Neuronal stem cell (in vitro differentiated cells): ENCODE measurements at regions not wholly inside any gene's neighbourhood (a gene's known extent, or its start where the extent isn't known, plus 50 kb on each side); places are given as distances from the start of the nearest gene placed in this dataset.

Experiments used
- DNase-seq: peaks from one replicate; pipeline ENCODE4 v3.0.0-alpha.2; 2013; ENCODE audit warnings: low spot score
- H2AFZ ChIP-seq: one replicate; pipeline ENCODE4 v1.6.1; 2013; ENCODE audit warnings: mild to moderate bottlenecking, low read length, inconsistent platforms
- H2AK5ac ChIP-seq: 2 replicates; pipeline ENCODE4 v1.6.1; 2013; ENCODE audit warnings: low read depth, mild to moderate bottlenecking, inconsistent platforms, low read length, moderate library complexity, mixed read lengths
- H2BK120ac ChIP-seq: 2 replicates; pipeline ENCODE4 v1.6.1; 2013; ENCODE audit warnings: low read depth, mild to moderate bottlenecking, inconsistent platforms, low read length, moderate library complexity, mixed read lengths
- H2BK12ac ChIP-seq: one replicate; pipeline ENCODE4 v1.6.1; 2013; ENCODE audit warnings: low read length, inconsistent platforms
- H2BK15ac ChIP-seq: 2 replicates; pipeline ENCODE4 v1.6.1; 2013; ENCODE audit warnings: mild to moderate bottlenecking, low read length, inconsistent platforms, mixed read lengths
- H2BK5ac ChIP-seq: one replicate; pipeline ENCODE4 v1.6.1; 2013; ENCODE audit warnings: inconsistent platforms, mild to moderate bottlenecking, low read length, moderate library complexity
- H3K14ac ChIP-seq: one replicate; pipeline ENCODE4 v1.6.1; 2013; ENCODE audit warnings: low read length, inconsistent platforms
- H3K18ac ChIP-seq: 2 replicates; pipeline ENCODE4 v1.6.1; 2013; ENCODE audit warnings: low read length, inconsistent platforms
- H3K23ac ChIP-seq: 2 replicates; pipeline ENCODE4 v1.6.1; 2013; ENCODE audit warnings: low read depth, mild to moderate bottlenecking, mixed read lengths, low read length, inconsistent platforms; ENCODE audit not compliant: poor library complexity
- H3K27ac ChIP-seq: replicated peaks from 3 replicates; pipeline ENCODE4 v1.5.1; 2013; ENCODE audit warnings: low read length, inconsistent platforms
- H3K27me3 ChIP-seq, 3 experiments: 2 replicates each; pipeline ENCODE4 v1.6.1; 2013; ENCODE audit warnings: low read length in 3 of 3, mild to moderate bottlenecking in 2 of 3, inconsistent platforms in 1 of 3, low read depth in 1 of 3, mixed read lengths in 1 of 3, moderate library complexity in 1 of 3; ENCODE audit not compliant: control insufficient read depth in 3 of 3, insufficient read depth in 3 of 3
- H3K36me3 ChIP-seq, 2 donors: replicated peaks in 1 of 2; 2 replicates each; pipeline ENCODE4 v1.6.1; 2013; ENCODE audit warnings: low read length in 2 of 2; ENCODE audit not compliant: control insufficient read depth in 2 of 2, insufficient read depth in 2 of 2
- H3K4ac ChIP-seq: 2 replicates; pipeline ENCODE4 v1.6.1; 2013; ENCODE audit warnings: inconsistent platforms, mild to moderate bottlenecking, low read length, moderate library complexity
- H3K4me1 ChIP-seq, 2 donors: 1 replicate in 1 of 2; 2 replicates in 1 of 2; pipeline ENCODE4 v1.6.1; 2013; ENCODE audit warnings: low read length in 2 of 2, low read depth in 1 of 2; ENCODE audit not compliant: control insufficient read depth in 2 of 2, insufficient read depth in 1 of 2
- H3K4me2 ChIP-seq: one replicate; pipeline ENCODE4 v1.6.1; 2013; ENCODE audit warnings: mild to moderate bottlenecking, low read length, inconsistent platforms; ENCODE audit not compliant: insufficient read depth, poor library complexity, severe bottlenecking
- H3K4me3 ChIP-seq, 2 donors: 2 replicates each; pipeline ENCODE4 v1.5.1; 2013; ENCODE audit warnings: low read length in 2 of 2, mild to moderate bottlenecking in 2 of 2, inconsistent platforms in 1 of 2, moderate library complexity in 1 of 2
- H3K79me1 ChIP-seq: one replicate; pipeline ENCODE4 v1.6.1; 2013; ENCODE audit warnings: low read depth, mild to moderate bottlenecking, inconsistent platforms, low read length, moderate library complexity
- H3K9ac ChIP-seq: one replicate; pipeline ENCODE4 v1.6.1; 2013; ENCODE audit warnings: mild to moderate bottlenecking, low read depth, low read length, inconsistent platforms; ENCODE audit not compliant: poor library complexity
- H3K9me3 ChIP-seq, 2 donors: replicated peaks in 1 of 2; 2 replicates each; pipeline versions ENCODE3 to v1.6.1; 2013; ENCODE audit warnings: low read length in 2 of 2, mild to moderate bottlenecking in 2 of 2, inconsistent platforms in 1 of 2, low read depth in 1 of 2, mixed read lengths in 1 of 2, moderate library complexity in 1 of 2; ENCODE audit not compliant: control insufficient read depth in 2 of 2, insufficient read depth in 1 of 2
- H4K8ac ChIP-seq: one replicate; pipeline ENCODE4 v1.6.1; 2013; ENCODE audit warnings: low read depth, mild to moderate bottlenecking, inconsistent platforms, low read length, moderate library complexity
- H4K91ac ChIP-seq: one replicate; pipeline ENCODE4 v1.6.1; 2013; ENCODE audit warnings: low read length, low read depth, mild to moderate bottlenecking, inconsistent platforms; ENCODE audit not compliant: poor library complexity
- WGBS, 2 donors: extraction: QIAGEN DNeasy Blood & Tissue Kit; methylation state at CpG; one replicate each; pipeline ENCODE4 v1.1.7; 2013; ENCODE audit warnings: missing lambda C conversion rate in 2 of 2, mixed read lengths in 1 of 2; ENCODE audit not compliant: insufficient read length in 2 of 2, insufficient replicate concordance in 1 of 2; ENCODE audit errors: extremely low coverage in 2 of 2; 5-methylcytosine and 5-hydroxymethylcytosine counted together

- H3K9ac ChIP-seq = no peak overlapping the region
- no peak overlapping the region for H2BK15ac ChIP-seq
- H3K27me3 ChIP-seq = no peaks in the 10 kb centered on the region
- no peak overlapping the region for H2BK12ac ChIP-seq
- H3K27ac ChIP-seq = no peak overlapping the region
- no peak overlapping the region for H3K4me3 ChIP-seq
- H3K23ac ChIP-seq = no peak overlapping the region
- no peak for DNase-seq
- H4K91ac ChIP-seq = no peak overlapping the region
- peaks cover 0 to 10% of the 10 kb centered on the region in 2 donors for H3K4me1 ChIP-seq
- peak overlapping the region; percentile 2 for H3K18ac ChIP-seq
- no peak overlapping the region for H3K14ac ChIP-seq
- no peak overlapping the region for H2AFZ ChIP-seq
- no peak overlapping the region for H2AK5ac ChIP-seq
- no peaks in the 10 kb centered on the region for H3K79me1 ChIP-seq
- no peak overlapping the region for H3K4ac ChIP-seq
- H3K9me3 ChIP-seq = no peaks in the 10 kb centered on the region
- H4K8ac ChIP-seq = no peak overlapping the region
- H2BK120ac ChIP-seq = no peak overlapping the region
- WGBS, 2 donors = no CpG with 5 or more reads among the region's 3 CpGs
- H3K36me3 ChIP-seq = no peaks in the 10 kb centered on the region
- no peak overlapping the region for H3K4me2 ChIP-seq
- no peak overlapping the region for H2BK5ac ChIP-seq
These were observed 186.0 kb upstream of the PLXNA2 start for GRCh38 chr1:208430220-208430619.

DNA sequence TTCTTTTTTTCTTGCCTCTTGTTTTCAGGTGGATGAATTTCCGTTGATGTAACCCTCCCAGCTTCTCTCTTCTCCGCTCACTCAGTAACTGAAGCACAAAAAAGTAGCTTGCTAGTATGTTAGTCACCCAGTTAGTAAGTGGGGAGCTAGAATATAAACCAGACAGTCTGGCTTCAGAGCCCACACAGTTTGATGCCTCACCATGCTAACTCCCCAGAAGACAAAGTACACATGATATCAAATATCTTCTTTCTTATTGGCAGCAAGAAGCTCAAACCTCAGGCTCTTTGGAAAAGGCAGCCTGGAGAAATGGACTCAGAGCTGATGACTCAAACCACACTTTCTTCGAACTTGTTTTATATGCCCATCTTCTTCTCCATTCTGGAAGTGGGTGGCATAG lies 187.5 kb upstream of the PLXNA2 start:
- no peak overlapping the region for H2BK120ac ChIP-seq
- H3K36me3 ChIP-seq = no peaks in the 10 kb centered on the region
- H2BK15ac ChIP-seq = no peak overlapping the region
- H3K9ac ChIP-seq = no peak overlapping the region
- no peak overlapping the region for H3K14ac ChIP-seq
- H3K79me1 ChIP-seq = no peaks in the 10 kb centered on the region
- H3K4me1 ChIP-seq = peaks cover 0 to 10% of the 10 kb centered on the region in 2 donors
- no peak overlapping the region for H3K27ac ChIP-seq
- WGBS, 2 donors = no CpG with 5 or more reads among the region's 3 CpGs
- H3K4me2 ChIP-seq = no peak overlapping the region
- H3K4me3 ChIP-seq = no peak overlapping the region
- H4K91ac ChIP-seq = no peak overlapping the region
- H3K27me3 ChIP-seq = no peaks in the 10 kb centered on the region
- H3K9me3 ChIP-seq = no peaks in the 10 kb centered on the region
- no peak overlapping the region for H4K8ac ChIP-seq
- DNase-seq = no peak
- H2AFZ ChIP-seq = no peak overlapping the region
- H3K23ac ChIP-seq = no peak overlapping the region
- H2AK5ac ChIP-seq = no peak overlapping the region
- H2BK5ac ChIP-seq = no peak overlapping the region
- H2BK12ac ChIP-seq = no peak overlapping the region
- H3K4ac ChIP-seq = no peak overlapping the region
- no peak overlapping the region for H3K18ac ChIP-seq

- no peak overlapping the region for H2BK5ac ChIP-seq
- H3K18ac ChIP-seq = no peak overlapping the region
- no peak overlapping the region for H3K4me3 ChIP-seq
- H3K27me3 ChIP-seq = no peaks in the 10 kb centered on the region
- no peak overlapping the region for H3K14ac ChIP-seq
- no peak overlapping the region for H4K91ac ChIP-seq
- H3K9ac ChIP-seq = no peak overlapping the region
- H4K8ac ChIP-seq = no peak overlapping the region
- no peak overlapping the region for H2BK12ac ChIP-seq
- H3K9me3 ChIP-seq = no peaks in the 10 kb centered on the region
- no peaks in the 10 kb centered on the region for H3K79me1 ChIP-seq
- no peak overlapping the region for H3K23ac ChIP-seq
- H3K36me3 ChIP-seq = no peaks in the 10 kb centered on the region
- H2BK120ac ChIP-seq = no peak overlapping the region
- DNase-seq = no peak
- no peak overlapping the region for H2AFZ ChIP-seq
- H3K4me1 ChIP-seq = peaks cover 0 to 10% of the 10 kb centered on the region in 2 donors
- no peak overlapping the region for H3K4me2 ChIP-seq
- no peak overlapping the region for H2BK15ac ChIP-seq
- H3K4ac ChIP-seq = no peak overlapping the region
- H2AK5ac ChIP-seq = no peak overlapping the region
- no CpG with 5 or more reads among the region's 2 CpGs for WGBS, 2 donors
- no peak overlapping the region for H3K27ac ChIP-seq
These were observed 188.2 kb upstream of the PLXNA2 start for GRCh38 chr1:208432346-208432745.

DNA sequence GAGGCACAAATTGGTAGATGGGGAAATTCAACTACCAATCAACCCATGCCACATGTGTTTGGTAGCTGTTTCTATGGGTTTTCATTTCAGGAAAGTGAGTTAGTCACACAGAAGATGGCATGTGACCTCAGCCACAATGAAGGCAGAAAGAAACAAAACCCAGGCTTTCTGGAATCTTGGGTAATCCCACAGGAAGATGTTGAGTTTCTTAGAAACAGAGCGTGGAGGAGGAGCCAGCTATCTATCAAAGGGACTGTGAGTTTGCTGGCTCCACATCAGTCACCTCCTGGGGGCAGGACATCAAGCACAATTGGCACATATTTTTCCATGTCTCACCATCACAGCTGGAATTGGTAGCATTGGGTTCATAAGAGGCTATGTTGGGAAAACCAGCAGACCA lies 188.9 kb upstream of the PLXNA2 start:
- Histone ChIP-seq H3K4me1 (peaks cover 0 to 10% of the 10 kb centered on the region in 2 donors), H2BK120ac (no peak overlapping the region), H4K91ac (no peak overlapping the region), H2AFZ (peak overlapping the region; percentile 51), H2BK12ac (no peak overlapping the region), H2AK5ac (no peak overlapping the region), H3K79me1 (no peaks in the 10 kb centered on the region), H3K4me3 (no peak overlapping the region), H3K23ac (no peak overlapping the region), H2BK15ac (no peak overlapping the region), H3K9ac (no peak overlapping the region), H3K27me3 (no peaks in the 10 kb centered on the region), H3K36me3 (no peaks in the 10 kb centered on the region), H2BK5ac (no peak overlapping the region), H3K14ac (no peak overlapping the region), H3K4me2 (no peak overlapping the region), H4K8ac (no peak overlapping the region), H3K4ac (no peak overlapping the region), H3K27ac (no peak overlapping the region), H3K18ac (no peak overlapping the region), H3K9me3 (no peaks in the 10 kb centered on the region)
- WGBS, 2 donors = no CpG with 5 or more reads among the region's 1 CpG
- peak; percentile 5 for DNase-seq
